Left renal cortex interstitium (tissue), 4 donors: ENCODE measurements at regions not wholly inside any gene's neighbourhood (a gene's known extent, or its start where the extent isn't known, plus 50 kb on each side); places are given as distances from the start of the nearest gene placed in this dataset.

Source experiments
- DNase-seq, 4 donors: peaks; one replicate each; pipeline ENCODE4 v3.0.0-alpha.2; 2013; ENCODE audit warnings: low read depth in 4 of 4, low spot score in 2 of 4, missing footprints in 1 of 4

DNA sequence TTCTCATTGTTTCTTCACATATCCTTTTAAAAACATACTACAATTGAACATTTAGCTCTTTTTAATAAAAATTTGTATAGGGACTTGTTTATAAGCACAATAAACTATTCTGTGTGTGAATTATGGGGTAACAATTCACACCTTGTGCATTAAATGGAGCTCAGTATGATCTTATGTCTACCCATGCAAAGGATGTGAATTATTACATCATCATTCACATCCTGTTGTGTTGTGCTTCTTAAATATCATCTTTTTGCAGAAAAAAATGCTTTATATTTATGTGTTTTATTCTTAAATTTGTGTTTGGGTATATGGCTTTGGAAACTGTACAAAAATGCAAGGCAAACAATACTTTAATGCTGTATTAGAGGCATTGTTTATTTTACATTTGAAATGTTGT is 96.7 kb upstream of the PABPC4L start:
- DNase-seq = no peak

DNA sequence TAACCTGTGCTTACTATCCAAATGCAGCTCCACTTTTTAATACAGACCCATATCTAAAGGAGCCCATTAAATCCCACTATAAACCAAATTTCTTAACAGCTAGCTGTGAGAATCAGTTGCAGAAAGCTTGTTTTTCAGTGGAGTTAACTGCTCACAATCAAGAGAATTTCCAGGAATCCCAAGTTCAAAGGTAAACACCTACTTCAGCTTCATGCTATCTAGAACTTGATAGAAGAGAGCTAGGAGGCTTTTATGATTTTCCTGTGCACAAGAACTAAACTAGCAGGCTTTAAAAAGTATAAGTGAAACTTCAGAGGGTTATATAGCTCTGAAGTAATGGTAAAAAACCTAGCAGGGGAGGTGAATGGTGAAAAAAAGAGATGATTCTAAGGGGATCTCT is 96.2 kb upstream of the PABPC4L start:
- no peak for DNase-seq

DNA sequence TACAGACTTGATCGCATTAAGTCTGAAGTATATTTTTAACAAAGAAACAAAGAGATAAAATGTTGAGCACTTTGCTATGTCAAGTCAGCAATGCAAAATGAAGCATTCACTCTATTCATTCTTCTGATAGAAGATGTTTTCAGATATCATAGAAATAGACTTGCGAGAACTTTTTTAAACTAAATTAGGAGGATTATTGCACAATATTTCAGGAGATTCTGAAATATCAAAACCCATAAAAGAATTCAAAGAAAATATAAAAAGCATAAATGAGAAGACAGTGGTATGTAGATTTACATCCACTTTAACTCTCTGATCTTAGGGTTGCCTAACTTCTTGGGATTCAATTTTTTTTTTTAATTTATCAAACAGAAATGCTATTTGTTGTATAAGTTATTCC is 81.1 kb upstream of the PABPC4L start:
- DNase-seq = no peak

DNA sequence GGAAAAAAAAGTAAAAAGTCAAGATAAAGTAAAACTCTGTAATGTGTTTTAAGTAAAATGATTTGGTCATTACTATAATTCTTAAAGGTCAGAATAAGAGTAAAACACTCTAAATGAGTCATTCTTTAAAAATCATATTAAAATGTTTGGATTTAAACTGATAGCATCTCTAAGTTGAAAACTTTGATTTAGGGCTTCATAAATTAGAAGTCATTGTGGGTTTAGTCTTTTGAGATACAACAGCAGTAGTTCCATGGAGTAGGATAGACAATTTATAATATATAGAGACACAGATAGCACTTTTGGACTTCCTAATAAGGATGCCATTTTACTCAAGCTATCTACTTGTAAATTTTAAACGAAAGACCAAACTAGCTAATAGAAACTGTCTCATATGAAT is 77.1 kb upstream of the PABPC4L start:
- no peak for DNase-seq

DNA sequence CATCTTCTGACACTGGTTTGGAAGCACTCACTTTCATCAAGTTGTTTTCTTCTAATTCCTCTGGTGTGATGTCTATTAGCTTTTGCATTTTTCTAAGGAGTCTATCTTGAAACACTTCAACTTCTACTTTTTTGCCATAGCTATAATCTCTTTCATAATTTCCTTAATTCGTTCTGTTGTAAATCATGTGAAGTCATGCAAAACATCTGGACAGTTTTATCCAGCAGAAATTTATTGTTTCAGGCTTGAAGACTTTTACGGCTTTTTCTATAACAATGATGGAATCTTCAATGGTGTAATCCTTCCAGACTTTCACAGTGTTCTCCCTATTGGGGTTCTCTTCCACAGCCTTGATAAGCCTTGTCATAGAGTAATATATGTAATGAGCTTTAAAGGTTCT is 74.9 kb upstream of the PABPC4L start:
- no peak for DNase-seq

DNA sequence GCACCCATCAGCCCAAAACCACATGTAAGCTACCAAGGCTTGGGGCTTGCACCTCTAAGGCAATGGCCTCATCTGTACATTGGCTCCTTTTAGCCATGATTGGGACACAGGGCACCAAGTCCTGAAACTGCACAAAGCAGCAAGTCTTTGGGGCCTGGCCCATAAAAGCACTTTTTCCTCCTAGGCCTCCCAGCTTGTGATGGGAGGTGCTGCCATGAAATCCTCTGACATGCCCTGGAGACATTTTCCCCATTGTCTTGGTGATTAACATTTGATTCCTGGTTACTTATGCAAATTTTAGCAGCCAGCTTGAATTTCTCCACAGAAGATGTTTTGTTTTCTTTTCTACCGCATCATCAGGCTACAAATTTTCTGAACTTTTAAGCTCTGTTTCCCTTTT is 58.5 kb upstream of the PABPC4L start:
- DNase-seq = no peak
